OCI-LY1 (cell line): ENCODE measurements at regions not wholly inside any gene's neighbourhood (a gene's known extent, or its start where the extent isn't known, plus 50 kb on each side); places are given as distances from the start of the nearest gene placed in this dataset.

Source experiments
- H2AFZ ChIP-seq: fragments of 200-600 bp; sonication (generic), shearing (Covaris generic); 2 replicates; pipeline ENCODE4 v1.6.0; 2014; ENCODE audit warnings: antibody characterized with exemption, mild to moderate bottlenecking, low read length
- H3F3A ChIP-seq: fragments of 200-600 bp; sonication (generic), shearing (Covaris generic); 2 replicates; pipeline ENCODE4 v1.6.0; 2014; ENCODE audit warnings: mild to moderate bottlenecking, antibody characterized with exemption, low read length, moderate library complexity; ENCODE audit not compliant: insufficient read depth
- H3K27ac ChIP-seq: fragments of 200-600 bp; sonication (generic); 2 replicates; pipeline ENCODE4 v1.5.1; 2014; ENCODE audit warnings: low read length, mixed run types, mild to moderate bottlenecking, low read depth; ENCODE audit not compliant: poor library complexity, severe bottlenecking
- H3K27me3 ChIP-seq: fragments of 200-600 bp; sonication (generic); 2 replicates; pipeline ENCODE4 v1.6.0; 2014; ENCODE audit warnings: antibody characterized with exemption, mild to moderate bottlenecking, low read length, moderate library complexity; ENCODE audit not compliant: insufficient read depth
- H3K36me3 ChIP-seq: fragments of 200-600 bp; sonication (generic); 2 replicates; pipeline ENCODE4 v1.6.1; 2014; ENCODE audit warnings: mild to moderate bottlenecking, antibody characterized with exemption, low read length, moderate library complexity, mixed read lengths; ENCODE audit not compliant: insufficient read depth
- H3K4me1 ChIP-seq: fragments of 200-600 bp; sonication (generic); 2 replicates; pipeline ENCODE4 v1.5.1; 2014; ENCODE audit warnings: mild to moderate bottlenecking, low read length, moderate library complexity; ENCODE audit not compliant: insufficient read depth, severe bottlenecking
- H3K4me2 ChIP-seq: fragments of 200-600 bp; sonication (generic), shearing (Covaris generic); 2 replicates; pipeline ENCODE4 v1.6.1; 2014; ENCODE audit warnings: low read length
- H3K4me3 ChIP-seq: fragments of 200-600 bp; sonication (generic); 2 replicates; pipeline ENCODE4 v1.5.1; 2014; ENCODE audit warnings: low read length, low read depth, mild to moderate bottlenecking, mixed read lengths; ENCODE audit not compliant: poor library complexity, severe bottlenecking
- H3K79me2 ChIP-seq: fragments of 200-600 bp; shearing (Covaris generic); 2 replicates; pipeline ENCODE4 v1.6.1; 2016; ENCODE audit warnings: mixed run types, low read length, mixed read lengths; ENCODE audit not compliant: insufficient read depth
- H3K9ac ChIP-seq: fragments of 200-600 bp; sonication (generic), shearing (Covaris generic); 2 replicates; pipeline ENCODE4 v1.6.1; 2014; ENCODE audit warnings: mild to moderate bottlenecking, low read length, mixed read lengths
- H3K9me2 ChIP-seq: fragments of 200-600 bp; sonication (generic), shearing (Covaris generic); 2 replicates; pipeline ENCODE4 v1.6.1; 2014; ENCODE audit warnings: low read depth, mild to moderate bottlenecking, low read length, mixed read lengths
- H3K9me3 ChIP-seq: fragments of 200-600 bp; shearing (Covaris generic); 2 replicates; pipeline ENCODE4 v1.6.1; 2014; ENCODE audit warnings: low read length, mixed read lengths
- H4K20me1 ChIP-seq: fragments of 200-600 bp; sonication (generic), shearing (Covaris generic); 2 replicates; pipeline ENCODE4 v1.6.0; 2016; ENCODE audit warnings: mild to moderate bottlenecking, low read length; ENCODE audit not compliant: insufficient read depth
- EZH2 ChIP-seq: fragments of 200-600 bp; sonication (generic), shearing (Covaris generic); IDR thresholded peaks from 2 replicates; pipeline ENCODE4 v1.8.0; 2017; ENCODE audit warnings: borderline replicate concordance, mixed run types, mild to moderate bottlenecking, antibody characterized with exemption, low read length, moderate library complexity, mixed read lengths
- TF ChIP-seq, protein P1 (sequence below): fragments of 200-600 bp; sonication (generic), shearing (Covaris generic); IDR thresholded peaks from 2 replicates; pipeline ENCODE4 v1.5.1; 2017; ENCODE audit warnings: mild to moderate bottlenecking, antibody characterized with exemption, low read length, moderate library complexity, mixed read lengths

DNA sequence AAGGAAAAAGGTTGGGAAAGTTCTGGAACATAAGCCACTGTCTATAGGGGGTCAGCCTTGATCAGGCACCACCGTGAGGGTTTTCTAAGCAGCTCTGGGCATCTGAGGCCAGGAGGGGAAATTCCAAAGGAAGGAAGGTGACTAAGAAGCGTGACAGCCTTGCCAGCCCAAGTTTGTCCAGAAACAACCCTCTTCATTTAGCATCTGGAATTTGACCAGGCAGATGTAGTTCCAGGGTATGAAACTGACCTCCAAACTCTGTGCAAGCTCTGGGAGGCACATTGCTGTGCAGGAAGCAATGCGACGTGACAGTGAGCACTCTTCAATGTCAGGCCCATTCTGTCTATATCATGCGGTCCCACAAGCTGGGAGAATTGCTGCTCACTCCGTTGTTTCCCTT, 85.4 kb upstream of the TPM1 start:
- Histone ChIP-seq H3K79me2 (no peaks in the 10 kb centered on the region), H3F3A (no peaks in the 10 kb centered on the region), H3K9me3 (no peaks in the 10 kb centered on the region), H3K27me3 (no peaks in the 10 kb centered on the region), H3K4me3 (no peak overlapping the region), H3K4me2 (no peak overlapping the region), H3K9ac (no peak overlapping the region), H3K27ac (no peak overlapping the region), H3K9me2 (no peaks in the 10 kb centered on the region), H2AFZ (no peak overlapping the region), H3K36me3 (no peaks in the 10 kb centered on the region), H4K20me1 (no peaks in the 10 kb centered on the region), H3K4me1 (no peaks in the 10 kb centered on the region)
- TF ChIP-seq EZH2, result no peak
- TF ChIP-seq, protein P1, sequence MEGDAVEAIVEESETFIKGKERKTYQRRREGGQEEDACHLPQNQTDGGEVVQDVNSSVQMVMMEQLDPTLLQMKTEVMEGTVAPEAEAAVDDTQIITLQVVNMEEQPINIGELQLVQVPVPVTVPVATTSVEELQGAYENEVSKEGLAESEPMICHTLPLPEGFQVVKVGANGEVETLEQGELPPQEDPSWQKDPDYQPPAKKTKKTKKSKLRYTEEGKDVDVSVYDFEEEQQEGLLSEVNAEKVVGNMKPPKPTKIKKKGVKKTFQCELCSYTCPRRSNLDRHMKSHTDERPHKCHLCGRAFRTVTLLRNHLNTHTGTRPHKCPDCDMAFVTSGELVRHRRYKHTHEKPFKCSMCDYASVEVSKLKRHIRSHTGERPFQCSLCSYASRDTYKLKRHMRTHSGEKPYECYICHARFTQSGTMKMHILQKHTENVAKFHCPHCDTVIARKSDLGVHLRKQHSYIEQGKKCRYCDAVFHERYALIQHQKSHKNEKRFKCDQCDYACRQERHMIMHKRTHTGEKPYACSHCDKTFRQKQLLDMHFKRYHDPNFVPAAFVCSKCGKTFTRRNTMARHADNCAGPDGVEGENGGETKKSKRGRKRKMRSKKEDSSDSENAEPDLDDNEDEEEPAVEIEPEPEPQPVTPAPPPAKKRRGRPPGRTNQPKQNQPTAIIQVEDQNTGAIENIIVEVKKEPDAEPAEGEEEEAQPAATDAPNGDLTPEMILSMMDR, result no peak

GRCh38 chr15:62958528-62959363, 83.8 kb upstream of the TPM1 start:
- H3K36me3 ChIP-seq, result no peaks in the 10 kb centered on the region
- H3K4me2 ChIP-seq, result no peak overlapping the region
- H3F3A ChIP-seq, result no peaks in the 10 kb centered on the region
- no peak overlapping the region for H3K4me3 ChIP-seq
- H3K9me2 ChIP-seq, result no peaks in the 10 kb centered on the region
- no peaks in the 10 kb centered on the region for H3K79me2 ChIP-seq
- TF ChIP-seq EZH2, result no peak
- TF ChIP-seq, protein P1, result no peak
- no peaks in the 10 kb centered on the region for H3K4me1 ChIP-seq
- H3K9ac ChIP-seq, result no peak overlapping the region
- no peak overlapping the region for H2AFZ ChIP-seq
- no peaks in the 10 kb centered on the region for H4K20me1 ChIP-seq
- H3K9me3 ChIP-seq, result no peaks in the 10 kb centered on the region
- H3K27me3 ChIP-seq, result no peaks in the 10 kb centered on the region
- H3K27ac ChIP-seq, result no peak overlapping the region

GRCh38 chr15:62961134-62961533, 81.4 kb upstream of the TPM1 start:
- no peaks in the 10 kb centered on the region for H3K36me3 ChIP-seq
- no peaks in the 10 kb centered on the region for H3K9me3 ChIP-seq
- H3F3A ChIP-seq, result no peaks in the 10 kb centered on the region
- no peak overlapping the region for H3K9ac ChIP-seq
- no peaks in the 10 kb centered on the region for H3K4me1 ChIP-seq
- no peak for TF ChIP-seq EZH2
- TF ChIP-seq, protein P1, result no peak
- H3K9me2 ChIP-seq, result no peaks in the 10 kb centered on the region
- H3K27me3 ChIP-seq, result no peaks in the 10 kb centered on the region
- no peaks in the 10 kb centered on the region for H3K79me2 ChIP-seq
- no peak overlapping the region for H3K4me2 ChIP-seq
- no peak overlapping the region for H2AFZ ChIP-seq
- H3K4me3 ChIP-seq, result no peak overlapping the region
- no peak overlapping the region for H3K27ac ChIP-seq
- no peaks in the 10 kb centered on the region for H4K20me1 ChIP-seq
